GM23338 (cell line): ENCODE measurements at regions not wholly inside any gene's neighbourhood (a gene's known extent, or its start where the extent isn't known, plus 50 kb on each side); places are given as distances from the start of the nearest gene placed in this dataset.
"Not testable (repeated sequence)": the region's sequence is repeated elsewhere in the genome, so short reads cannot be mapped to it uniquely, and the experiment has no call there.

Experiments used
- ATAC-seq: fragments of 200-7000 bp; cut with Tn5 transposase; 3 replicates; pipeline ENCODE4 v1.9.1; 2020
- DNase-seq: peaks from one replicate; pipeline ENCODE4 v3.0.0-alpha.2; 2015; ENCODE audit warnings: low spot score
- H2AFZ ChIP-seq: fragments of 200-600 bp; sonication (generic); 2 replicates; pipeline ENCODE4 v1.8.0; 2016; ENCODE audit warnings: antibody characterized with exemption, mild to moderate bottlenecking, moderate library complexity
- H3F3A ChIP-seq: fragments of 200-600 bp; sonication (generic); replicated peaks from 2 replicates; pipeline ENCODE4 v1.8.0; 2017; ENCODE audit warnings: antibody characterized with exemption, mixed run types, low read depth
- H3K27ac ChIP-seq: fragments of 200-600 bp; sonication (generic); 2 replicates; pipeline ENCODE4 v1.6.1; 2016; ENCODE audit warnings: low read depth
- H3K27me3 ChIP-seq: fragments of 200-600 bp; sonication (generic); 2 replicates; pipeline ENCODE4 v1.8.0; 2016; ENCODE audit warnings: mild to moderate bottlenecking, mixed run types, moderate library complexity; ENCODE audit not compliant: insufficient read depth
- H3K36me3 ChIP-seq: fragments of 200-600 bp; sonication (generic); 2 replicates; pipeline ENCODE4 v1.8.0; 2016; ENCODE audit warnings: mild to moderate bottlenecking; ENCODE audit not compliant: insufficient read depth
- H3K4me1 ChIP-seq: fragments of 200-600 bp; sonication (generic); 2 replicates; pipeline ENCODE4 v1.8.0; 2016; ENCODE audit warnings: mild to moderate bottlenecking, moderate library complexity; ENCODE audit not compliant: insufficient read depth
- H3K4me2 ChIP-seq: fragments of 200-600 bp; sonication (generic); 2 replicates; pipeline ENCODE4 v1.7.1; 2017; ENCODE audit warnings: mixed run types
- H3K4me3 ChIP-seq: fragments of 200-600 bp; sonication (generic); 2 replicates; pipeline ENCODE4 v1.6.1; 2016; ENCODE audit warnings: mixed run types
- H3K79me2 ChIP-seq: fragments of 200-600 bp; sonication (generic); replicated peaks from 2 replicates; pipeline ENCODE4 v1.8.0; 2017; ENCODE audit warnings: mild to moderate bottlenecking; ENCODE audit not compliant: insufficient read depth
- H3K9me2 ChIP-seq: fragments of 200-600 bp; sonication (generic); 2 replicates; pipeline ENCODE4 v1.8.0; 2017; ENCODE audit not compliant: insufficient read depth
- H4K20me1 ChIP-seq: fragments of 200-600 bp; sonication (generic); replicated peaks from 2 replicates; pipeline ENCODE4 v1.8.0; 2017; ENCODE audit warnings: mild to moderate bottlenecking; ENCODE audit not compliant: insufficient read depth
- H3K27ac Mint-ChIP-seq: 2 replicates; pipeline ENCODE4 v1.8.0; 2020; ENCODE audit warnings: inconsistent platforms, mild to moderate bottlenecking, moderate library complexity, mixed read lengths
- H3K27me3 Mint-ChIP-seq: 3 replicates; pipeline ENCODE4 v1.8.0; 2022; ENCODE audit warnings: low read depth, mild to moderate bottlenecking, moderate library complexity, mixed read lengths, inconsistent platforms; ENCODE audit not compliant: insufficient read depth, poor library complexity
- H3K36me3 Mint-ChIP-seq: 3 replicates; pipeline ENCODE4 v1.8.0; 2021; ENCODE audit warnings: low read depth, mild to moderate bottlenecking, inconsistent platforms, moderate library complexity, mixed read lengths
- H3K4me1 Mint-ChIP-seq: 3 replicates; pipeline ENCODE4 v1.8.0; 2020; ENCODE audit warnings: mild to moderate bottlenecking, inconsistent platforms, mixed read lengths
- H3K4me3 Mint-ChIP-seq: 3 replicates; pipeline ENCODE4 v1.8.0; 2021; ENCODE audit warnings: moderate library complexity, mild to moderate bottlenecking, inconsistent platforms, mixed read lengths
- H3K9me3 Mint-ChIP-seq: 3 replicates; pipeline ENCODE4 v1.8.0; 2020; ENCODE audit warnings: moderate library complexity, mild to moderate bottlenecking, inconsistent platforms, mixed read lengths

GRCh38 chr18:15071311-15071710 is 323.3 kb downstream of the ANKRD30B start:
- H3K4me1 Mint-ChIP-seq, H3K36me3 ChIP-seq, H3F3A ChIP-seq, H3K27ac ChIP-seq, H3K27ac Mint-ChIP-seq, H3K4me2 ChIP-seq, H3K27me3 ChIP-seq, H3K79me2 ChIP-seq, H2AFZ ChIP-seq, DNase-seq, H3K4me1 ChIP-seq, H3K27me3 Mint-ChIP-seq, H4K20me1 ChIP-seq, H3K36me3 Mint-ChIP-seq, H3K4me3 Mint-ChIP-seq, H3K9me2 ChIP-seq, H3K4me3 ChIP-seq, ATAC-seq: not testable (repeated sequence)
- H3K9me3 Mint-ChIP-seq: peaks cover 63% of the 10 kb centered on the region
